NCI-H446 treated with DMSO at 0.1 percent for 48 hours (cell line): ENCODE measurements at regions not wholly inside any gene's neighbourhood (a gene's known extent, or its start where the extent isn't known, plus 50 kb on each side); places are given as distances from the start of the nearest gene placed in this dataset.
"Not testable (repeated sequence)": the region's sequence is repeated elsewhere in the genome, so short reads cannot be mapped to it uniquely, and the experiment has no call there.

Source experiments
- DNase-seq: peaks from one replicate; lab custom pipeline; 2025; lab: John Stamatoyannopoulos, UW

DNA sequence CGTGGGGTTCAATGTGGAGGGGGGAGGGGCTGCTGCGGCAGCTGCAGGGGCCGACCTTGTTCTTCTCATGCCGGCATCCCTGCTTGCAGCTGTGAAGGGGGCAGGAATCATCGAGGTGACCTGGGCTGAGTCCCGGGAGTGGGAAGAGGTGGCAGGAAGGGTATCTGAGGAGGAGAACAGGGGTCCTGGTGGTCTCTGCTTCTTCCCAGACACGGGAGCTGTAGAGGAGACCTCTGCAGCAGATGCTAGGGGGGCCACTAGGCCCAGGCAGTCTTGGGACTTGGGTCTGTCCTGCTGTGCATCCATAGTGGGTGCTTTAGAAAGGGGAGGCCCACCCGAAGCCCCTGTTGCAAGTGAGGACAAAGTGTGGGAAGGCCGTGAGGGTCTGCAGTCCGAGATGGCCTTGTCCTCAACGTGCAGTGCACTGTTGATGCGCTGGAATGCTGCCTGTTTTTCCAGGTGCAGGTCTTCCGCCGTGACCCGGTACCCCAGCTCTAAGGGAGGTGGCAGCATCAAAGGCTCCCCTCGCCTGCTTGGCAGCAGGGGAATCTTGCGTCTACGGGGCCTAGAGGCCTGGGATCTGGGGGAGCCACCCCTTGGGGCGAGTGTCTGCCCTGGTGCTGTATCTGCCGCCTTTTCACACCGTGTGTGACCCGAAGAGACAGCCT lies 1370.0 kb downstream of the CDH12 start:
- not testable (repeated sequence) for DNase-seq

DNA sequence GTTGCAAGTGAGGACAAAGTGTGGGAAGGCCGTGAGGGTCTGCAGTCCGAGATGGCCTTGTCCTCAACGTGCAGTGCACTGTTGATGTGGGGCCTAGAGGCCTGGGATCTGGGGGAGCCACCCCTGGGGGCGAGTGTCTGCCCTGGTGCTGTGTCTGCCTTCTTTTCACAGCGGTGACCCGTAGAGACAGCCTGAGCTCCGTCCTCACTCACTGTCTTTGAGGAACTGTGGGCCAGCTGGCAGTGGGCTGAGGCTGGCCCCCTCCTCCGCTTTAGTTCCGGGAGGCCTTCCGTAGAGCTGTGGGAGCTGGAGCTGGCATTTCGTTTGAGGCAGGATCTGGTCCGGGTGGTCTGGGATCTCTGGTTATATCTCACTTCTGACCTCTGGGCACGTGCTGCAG lies 1370.6 kb downstream of the CDH12 start:
- not testable (repeated sequence) for DNase-seq

DNA sequence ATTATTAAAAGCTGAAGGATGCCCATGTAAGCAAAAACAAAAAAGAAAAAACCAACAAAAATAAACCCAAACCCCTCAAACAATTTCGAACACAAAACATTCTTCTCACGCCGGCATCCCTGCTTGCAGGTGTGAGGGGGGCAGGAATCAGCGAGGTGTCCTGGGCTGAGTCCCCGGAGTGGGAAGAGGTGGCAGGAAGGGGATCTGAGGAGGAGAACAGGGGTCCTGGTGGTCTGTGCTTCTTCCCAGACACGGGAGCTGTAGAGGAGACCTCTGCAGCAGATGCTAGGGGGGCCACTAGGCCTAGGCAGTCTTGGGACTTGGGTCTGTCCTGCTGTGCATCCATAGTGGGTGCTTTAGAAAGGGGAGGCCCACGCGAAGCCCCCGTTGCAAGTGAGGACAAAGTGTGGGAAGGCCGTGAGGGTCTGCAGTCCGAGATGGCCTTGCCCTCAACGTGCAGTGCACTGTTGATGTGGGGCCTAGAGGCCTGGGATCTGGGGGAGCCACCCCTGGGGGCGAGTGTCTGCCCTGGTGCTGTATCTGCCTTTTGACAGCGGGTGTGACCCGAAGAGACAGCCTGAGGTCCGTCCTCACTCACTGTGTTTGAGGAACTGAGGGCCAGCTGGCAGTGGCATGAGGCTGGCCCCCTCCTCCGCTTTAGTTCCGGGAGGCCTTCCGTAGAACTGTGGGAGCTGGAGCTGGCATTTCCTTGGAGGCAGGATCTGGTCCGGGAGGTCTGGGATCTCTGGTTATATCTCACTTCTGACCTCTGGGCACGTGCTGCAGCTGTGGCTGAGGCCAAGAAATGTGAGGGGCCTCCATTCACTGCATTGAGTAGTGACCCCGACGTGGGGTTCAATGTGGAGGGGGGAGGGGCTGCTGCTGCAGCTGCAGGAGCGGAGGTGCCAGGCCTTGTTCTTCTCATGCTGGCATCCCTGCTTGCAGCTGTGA lies 1371.5 kb downstream of the CDH12 start:
- DNase-seq = not testable (repeated sequence)

DNA sequence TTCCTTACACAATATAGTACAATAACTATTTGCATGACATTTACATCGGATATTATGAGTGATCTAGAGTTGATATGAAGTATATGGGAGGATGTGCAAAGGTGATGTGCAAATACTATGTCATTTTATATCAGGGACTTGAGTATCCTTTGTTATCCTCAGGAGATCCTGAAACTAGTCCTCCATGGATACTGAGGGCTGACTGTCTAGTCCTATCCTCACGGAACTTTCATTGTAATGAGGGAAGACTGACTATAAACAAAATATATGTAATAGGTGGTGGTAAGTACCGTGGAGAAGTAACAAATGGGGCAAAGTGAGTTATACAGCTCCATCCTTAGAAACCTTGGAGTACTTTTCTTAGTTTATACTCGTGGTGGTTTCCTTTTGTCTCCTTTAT lies 1373.1 kb downstream of the CDH12 start:
- not testable (repeated sequence) for DNase-seq

DNA sequence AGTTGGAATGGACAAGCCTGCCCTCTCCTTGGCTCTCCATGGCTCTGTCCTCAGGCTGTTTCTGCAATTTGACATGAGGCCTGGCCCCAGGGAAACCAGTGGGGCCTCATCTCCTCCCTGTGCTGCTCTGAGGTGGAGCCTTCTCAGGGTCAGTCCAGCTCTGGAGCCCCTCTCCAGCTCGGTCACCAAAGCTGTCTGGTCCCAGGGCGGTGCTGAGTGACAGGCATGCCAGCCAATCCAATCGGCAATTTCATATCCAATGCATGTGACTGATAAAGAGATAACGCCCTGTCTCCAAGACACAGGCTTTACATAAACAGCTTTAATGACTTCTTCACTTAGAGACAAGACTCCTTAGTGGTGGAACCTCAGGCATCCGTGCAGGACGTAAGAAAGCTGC lies 1379.2 kb downstream of the CDH12 start:
- not testable (repeated sequence) for DNase-seq

DNA sequence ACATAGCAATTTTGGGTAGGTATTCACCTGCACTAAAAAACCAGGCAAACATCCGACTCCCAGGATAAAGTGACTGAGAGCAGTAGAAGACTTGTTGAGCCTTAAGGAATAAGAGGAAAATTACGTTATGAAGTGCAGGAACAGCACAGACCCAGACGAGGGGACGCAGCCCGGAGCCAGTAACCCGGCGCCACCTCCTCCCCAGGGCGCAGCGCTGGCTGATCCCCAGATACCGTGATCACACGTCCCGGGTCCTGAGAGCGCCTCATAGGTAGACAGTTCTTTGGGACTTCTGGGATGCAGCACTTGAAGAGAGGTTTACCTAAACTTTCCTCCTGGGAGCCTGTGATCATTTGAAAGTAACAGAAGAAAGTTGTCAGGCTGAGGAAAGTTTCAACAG lies 1379.7 kb downstream of the CDH12 start:
- not testable (repeated sequence) for DNase-seq

DNA sequence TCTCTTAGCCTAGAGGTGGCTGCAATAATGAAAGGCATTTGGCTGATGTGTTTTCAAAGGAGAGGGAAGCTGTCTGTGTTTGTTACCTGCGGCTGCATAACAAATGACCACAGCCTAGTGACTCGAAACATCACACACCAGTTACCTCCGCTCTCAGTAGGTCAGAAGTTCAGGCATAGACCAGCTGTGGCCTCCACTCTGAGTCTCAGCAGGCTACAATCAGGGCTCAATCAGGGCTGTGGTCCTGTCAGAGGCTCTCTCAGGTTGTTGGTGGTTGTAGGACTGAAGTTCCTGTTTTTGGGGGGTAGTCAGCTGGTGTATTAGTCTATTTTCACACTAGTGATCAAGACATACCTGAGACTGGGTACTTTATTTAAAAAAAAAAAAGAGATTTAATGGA lies 1381.5 kb downstream of the CDH12 start:
- DNase-seq = not testable (repeated sequence)

DNA sequence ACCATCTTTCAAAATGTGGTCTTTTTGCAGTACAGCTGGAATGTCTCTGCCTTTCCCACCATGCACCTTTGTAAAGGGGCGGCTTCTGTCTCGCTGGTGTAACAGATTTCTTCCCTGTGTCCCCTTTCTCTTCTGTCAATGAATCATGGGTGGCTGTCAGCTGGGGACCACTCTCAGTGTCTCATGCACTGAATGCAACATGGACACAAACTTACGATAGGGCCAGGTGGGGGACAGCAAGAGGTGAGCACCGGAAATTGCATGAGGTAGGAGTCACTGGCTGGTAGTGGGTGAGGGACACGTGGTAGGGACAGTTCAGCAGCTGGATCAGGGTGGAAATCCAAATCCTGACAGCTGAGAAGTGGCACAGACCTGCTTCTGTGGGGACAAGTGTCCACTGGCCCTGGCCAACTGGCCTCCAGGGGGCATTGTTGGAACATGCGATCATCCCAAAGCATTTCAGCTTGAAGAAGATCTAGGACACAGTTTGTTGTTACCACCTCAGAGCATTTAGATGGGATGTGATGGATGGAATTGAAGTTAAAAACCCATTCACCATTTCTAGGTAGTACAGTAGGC lies 1383.5 kb downstream of the CDH12 start:
- peak; percentile 4 for DNase-seq

DNA sequence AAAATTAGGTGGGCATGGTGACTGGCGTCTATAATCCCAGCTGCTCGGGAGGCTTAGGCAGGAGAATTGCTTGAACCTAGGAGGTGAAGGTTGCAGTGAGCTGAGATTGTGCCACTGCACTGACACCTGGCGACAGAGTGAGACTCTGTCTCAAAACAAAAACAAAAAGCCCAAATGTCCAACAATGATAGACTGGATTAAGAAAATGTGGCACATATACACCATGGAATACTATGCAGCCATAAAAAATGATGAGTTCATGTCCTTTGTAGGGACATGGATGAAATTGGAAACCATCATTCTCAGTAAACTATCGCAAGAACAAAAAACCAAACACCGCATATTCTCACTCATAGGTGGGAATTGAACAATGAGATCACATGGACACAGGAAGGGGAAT lies 1385.6 kb downstream of the CDH12 start:
- DNase-seq = not testable (repeated sequence)

DNA sequence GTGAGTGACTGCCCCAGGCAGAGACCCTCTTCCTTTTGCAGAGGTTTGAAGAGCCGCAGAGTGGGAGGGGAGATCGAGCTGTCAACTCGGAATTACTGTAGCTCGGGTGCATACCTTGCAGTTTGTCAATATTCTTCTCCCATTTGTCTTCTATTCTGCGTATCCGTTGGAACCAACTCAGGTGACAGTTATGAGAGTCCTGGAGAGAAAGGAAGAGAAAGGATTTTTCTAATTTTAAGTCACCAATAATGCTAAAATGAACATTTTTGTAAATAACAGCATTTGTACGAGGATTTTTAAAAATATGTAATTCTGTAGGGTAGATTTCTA lies 1393.4 kb downstream of the CDH12 start:
- DNase-seq = not testable (repeated sequence)

DNA sequence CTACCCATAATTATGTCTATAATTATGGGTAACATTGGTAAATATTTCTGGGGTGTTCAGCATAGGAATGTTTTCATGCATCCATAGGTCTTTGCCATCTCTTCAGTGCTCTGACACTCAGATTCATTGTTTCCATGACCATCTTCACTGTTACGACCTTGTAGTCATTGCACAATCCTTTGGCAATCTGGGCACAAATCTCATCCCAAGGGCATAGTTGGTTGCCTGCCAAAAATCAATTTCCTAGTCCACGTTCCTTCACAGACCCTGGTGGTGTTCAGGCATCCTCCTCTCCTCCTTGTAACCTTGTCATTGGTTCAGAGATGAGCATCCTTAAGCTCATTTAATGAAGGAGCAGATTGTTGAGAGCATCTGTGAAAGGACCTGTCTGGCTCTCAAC lies 1400.7 kb downstream of the CDH12 start:
- DNase-seq = peak; percentile 20

DNA sequence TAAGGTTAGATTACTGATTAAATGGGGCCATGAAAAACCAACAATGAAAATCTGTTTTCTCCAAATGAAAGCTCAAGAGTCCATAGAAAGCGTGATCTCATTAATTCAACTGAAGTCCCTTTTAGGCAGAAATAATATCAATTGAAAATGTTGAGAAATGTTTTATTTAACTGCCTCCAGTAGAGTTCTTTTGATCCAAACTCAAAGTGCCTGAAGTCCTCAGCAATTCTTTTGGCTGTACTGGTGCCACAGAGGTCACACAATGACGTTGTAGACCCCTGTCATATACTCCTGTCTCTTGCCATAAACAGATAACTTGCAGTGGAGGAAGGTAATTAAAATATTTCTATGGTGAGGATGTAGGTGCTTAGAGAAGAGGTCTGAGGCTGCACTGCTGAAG lies 1420.5 kb downstream of the CDH12 start:
- no peak for DNase-seq

DNA sequence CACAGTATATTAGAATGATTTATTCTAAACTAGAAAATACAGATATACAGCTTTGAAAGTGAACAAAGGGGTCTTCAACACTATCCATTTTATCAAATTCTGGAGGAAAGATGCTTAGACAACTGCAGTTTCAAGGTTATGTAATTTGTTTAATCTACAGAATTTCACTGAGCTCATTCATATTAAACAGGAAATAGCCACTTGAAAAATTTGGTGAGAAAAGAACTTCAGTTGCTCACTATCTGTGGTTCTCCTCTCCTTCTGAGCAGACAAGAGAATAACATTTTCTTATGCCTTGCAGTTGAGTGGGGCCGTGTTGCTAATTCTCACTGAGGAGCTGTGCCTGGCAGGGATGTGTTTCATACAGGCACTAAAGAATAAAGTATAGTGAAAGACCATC lies 1428.2 kb downstream of the CDH12 start:
- DNase-seq = no peak

DNA sequence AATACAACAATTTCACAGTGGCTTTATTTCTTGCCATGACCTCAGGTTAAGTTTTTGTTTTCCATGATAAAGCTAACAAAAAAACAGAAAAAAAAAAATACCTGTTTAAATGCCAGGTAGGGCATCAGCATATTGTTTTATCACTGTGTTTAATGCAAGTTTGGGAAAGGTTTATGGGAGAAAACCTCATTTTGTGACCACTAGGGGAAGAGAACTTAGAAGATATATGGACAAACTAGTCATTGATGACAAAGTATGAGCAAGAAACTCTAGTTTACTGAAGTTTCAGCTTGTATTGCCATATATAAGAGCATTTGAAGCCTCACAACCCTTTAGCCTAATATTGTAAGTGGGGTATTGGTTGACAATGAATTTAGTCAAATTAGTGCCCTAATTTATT lies 1431.4 kb upstream of the CDH18 start:
- no peak for DNase-seq

DNA sequence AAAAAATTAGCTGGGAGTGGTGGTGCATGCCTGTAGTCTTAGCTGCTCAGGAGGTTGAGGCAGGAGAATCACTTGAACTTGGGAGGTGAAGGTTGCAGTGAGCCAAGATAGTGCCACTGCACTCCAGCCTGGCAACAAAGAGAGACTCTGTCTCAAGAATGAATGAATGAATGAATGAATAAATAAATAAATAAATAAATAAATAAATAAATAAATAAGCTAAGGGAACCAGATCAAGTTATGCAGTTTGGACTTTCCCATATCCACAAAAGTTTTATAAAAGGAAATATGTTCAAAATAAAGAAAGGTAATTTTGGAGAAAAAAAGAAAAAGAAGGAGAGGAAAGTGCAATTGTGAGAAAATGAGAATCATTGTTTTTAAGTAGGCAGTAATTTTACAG lies 1414.1 kb upstream of the CDH18 start:
- DNase-seq = not testable (repeated sequence)

DNA sequence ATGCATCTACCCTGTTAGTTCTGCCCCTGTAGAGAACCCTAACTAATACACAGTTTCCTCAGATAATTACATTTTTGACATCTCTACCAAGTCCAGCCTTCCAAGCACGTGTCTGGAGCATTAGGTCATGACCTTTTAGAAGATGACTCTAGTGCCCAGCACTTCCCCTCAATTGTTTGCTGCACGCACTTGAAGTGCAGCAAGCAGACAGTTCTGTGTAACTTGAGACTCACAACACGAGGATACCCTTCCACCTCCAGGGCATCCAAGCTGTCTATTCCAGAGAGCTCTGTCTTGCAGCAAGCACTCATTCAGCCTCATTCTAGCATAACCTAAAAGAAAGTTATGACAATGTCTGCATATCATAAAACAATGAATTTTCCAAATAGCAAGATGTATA lies 1410.5 kb upstream of the CDH18 start:
- no peak for DNase-seq

DNA sequence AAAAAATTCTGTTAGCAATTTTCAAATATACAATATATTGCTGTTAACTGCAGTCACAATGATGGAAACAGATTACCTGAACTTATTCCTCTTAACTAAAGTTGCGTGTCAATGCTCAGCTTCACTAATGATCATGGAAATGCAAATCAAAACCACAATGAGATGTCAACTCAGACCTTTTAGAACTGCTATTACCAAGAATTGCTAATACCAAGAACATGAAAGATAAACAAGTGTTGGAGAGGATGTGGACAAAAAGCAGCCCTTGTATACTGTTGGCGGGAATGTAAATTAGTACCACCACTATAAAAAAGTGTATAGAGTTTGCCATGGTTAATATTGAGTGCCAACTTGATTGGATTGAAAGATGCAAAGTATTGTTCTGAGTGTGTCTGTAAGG lies 1409.7 kb upstream of the CDH18 start:
- DNase-seq = no peak

DNA sequence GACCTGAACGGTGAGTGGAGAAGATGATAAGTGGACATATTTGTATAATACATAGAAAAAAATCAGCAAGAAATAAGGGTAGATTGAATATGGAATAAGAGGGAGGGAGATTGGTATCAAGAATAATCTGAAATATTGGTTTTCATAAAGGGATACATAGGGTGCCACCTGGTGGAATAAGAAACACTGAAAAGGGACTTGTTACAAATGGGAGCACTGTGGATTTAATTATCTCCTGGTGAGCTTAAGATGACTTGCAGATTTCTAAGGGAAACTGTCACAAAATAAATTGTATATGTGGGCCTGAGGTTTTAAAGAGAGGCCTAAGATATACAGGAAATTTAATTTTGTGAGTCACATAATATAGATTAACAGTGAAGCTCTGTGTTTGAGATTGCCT lies 1403.5 kb upstream of the CDH18 start:
- peak; percentile 56 for DNase-seq

DNA sequence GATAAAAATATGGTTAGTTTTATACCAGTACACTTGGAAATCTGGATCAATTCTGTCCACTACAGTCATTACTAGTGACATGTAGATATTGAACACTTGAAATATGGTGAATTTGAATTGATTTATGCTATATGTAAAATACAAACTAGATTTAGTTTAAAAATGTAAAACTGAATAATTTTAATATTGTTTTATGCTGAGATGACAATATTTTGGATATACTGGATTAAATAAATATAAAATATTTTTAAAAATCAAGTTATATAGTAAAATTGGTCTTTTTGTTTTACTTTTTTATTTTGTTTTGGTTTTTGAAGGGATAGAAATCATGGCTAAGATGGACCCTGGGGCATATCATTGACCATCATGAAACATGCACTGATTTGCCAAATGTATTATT lies 1372.8 kb upstream of the CDH18 start:
- DNase-seq = not testable (repeated sequence)

DNA sequence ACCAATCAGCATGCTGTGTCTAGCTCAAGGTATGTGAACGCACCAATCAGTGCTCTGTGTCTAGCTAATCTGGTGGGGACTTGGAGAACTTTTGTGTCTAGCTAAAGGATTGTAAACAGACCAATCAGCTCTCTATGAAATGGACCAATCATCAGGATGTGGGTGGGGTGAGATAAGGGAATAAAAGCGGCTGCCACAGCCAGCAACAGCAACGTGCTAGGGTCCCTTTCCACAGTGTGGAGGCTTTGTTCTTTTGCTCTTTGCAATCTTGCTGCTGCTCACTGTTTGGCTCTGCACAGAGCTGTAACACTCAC lies 1353.9 kb upstream of the CDH18 start:
- DNase-seq = not testable (repeated sequence)

DNA sequence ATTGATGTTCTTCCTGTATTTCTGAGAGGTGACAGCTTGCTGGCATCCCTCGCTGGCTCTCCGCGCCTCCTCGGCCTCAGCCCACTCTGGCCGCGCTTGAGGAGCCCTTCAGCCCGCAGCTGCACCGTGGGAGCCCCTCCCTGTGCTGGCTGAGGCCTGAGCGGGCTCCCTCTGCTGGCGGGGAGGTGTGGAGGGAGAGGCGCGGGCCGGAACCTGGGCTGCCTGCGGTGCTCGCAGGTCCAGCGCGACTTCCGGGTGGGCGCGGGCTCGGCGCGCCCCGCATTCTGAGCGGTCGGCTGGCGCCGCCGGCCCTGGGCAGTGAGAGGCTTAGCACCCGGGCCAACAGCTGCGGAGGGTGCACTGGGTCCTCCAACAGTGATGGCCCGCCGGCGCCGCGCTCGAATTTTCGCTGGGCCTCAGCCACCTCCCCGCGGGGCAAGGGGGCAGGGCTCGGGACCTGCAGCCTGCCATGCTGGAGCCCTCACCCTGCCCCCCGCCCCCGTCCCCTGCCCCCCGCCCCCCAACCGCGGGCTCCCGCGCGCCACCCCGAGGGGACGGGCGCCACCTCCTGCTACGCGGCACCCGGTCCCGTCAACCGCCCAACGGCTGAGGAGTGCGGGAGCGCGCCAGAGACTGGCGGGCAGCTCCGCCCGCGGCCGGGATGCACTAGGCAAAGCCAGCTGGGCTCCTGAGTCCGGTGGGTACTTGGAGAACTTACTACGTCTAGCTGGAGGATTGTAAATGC lies 1353.4 kb upstream of the CDH18 start:
- DNase-seq = not testable (repeated sequence)

DNA sequence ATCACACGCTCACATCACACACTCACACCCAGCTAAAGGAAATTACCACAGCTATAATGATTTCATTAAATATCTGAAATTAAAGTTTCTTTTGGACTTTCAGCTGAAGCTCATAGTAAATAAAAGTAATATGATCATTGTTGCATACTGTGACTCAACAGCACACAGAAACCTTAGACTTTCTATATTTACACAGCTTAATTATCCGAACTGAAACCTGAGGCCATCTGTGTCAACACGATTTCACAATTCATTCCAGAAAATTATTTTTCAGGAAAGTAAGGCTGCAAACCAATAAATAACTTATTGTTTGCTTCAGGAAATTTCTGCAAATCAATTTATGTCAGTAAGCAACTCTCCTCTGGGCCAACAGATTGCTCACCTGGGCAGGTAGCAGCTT lies 1352.2 kb upstream of the CDH18 start:
- DNase-seq = peak; percentile 42

DNA sequence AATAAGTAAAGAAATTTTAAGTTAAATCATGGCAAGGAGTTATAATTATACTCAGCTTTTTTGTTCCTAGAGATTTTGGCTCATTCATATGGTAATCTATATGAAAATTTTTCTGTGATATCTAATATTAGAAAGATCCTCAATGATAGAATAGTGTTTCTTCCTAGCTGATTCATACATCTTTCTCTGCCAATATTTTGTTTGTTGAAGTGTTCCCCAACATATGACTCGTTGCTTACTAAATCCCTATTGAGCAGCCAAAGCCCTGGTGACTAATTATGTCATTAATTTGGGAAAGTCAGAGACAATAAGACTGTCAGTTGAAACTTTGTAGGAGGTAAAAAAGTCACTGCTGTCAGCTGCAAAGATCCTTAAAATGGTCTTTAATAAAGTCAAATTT lies 1348.5 kb upstream of the CDH18 start:
- DNase-seq = peak; percentile 54
